BLaER1 (cell line): ENCODE measurements at regions not wholly inside any gene's neighbourhood (a gene's known extent, or its start where the extent isn't known, plus 50 kb on each side); places are given as distances from the start of the nearest gene placed in this dataset.

ENCODE experiments used
- H3K27ac ChIP-seq: shearing (Covaris generic); formaldehyde crosslinking; 2 replicates; pipeline ENCODE4 v1.8.1; 2022
- H3K27me3 ChIP-seq: shearing (Covaris generic); formaldehyde crosslinking; 2 replicates; pipeline ENCODE4 v1.8.1; 2022
- H3K36me3 ChIP-seq: shearing (Covaris generic); formaldehyde crosslinking; 2 replicates; pipeline ENCODE4 v1.8.1; 2022
- H3K4me1 ChIP-seq: shearing (Covaris generic); formaldehyde crosslinking; 2 replicates; pipeline ENCODE4 v1.8.1; 2022
- H3K4me2 ChIP-seq: shearing (Covaris generic); formaldehyde crosslinking; 2 replicates; pipeline ENCODE4 v1.8.1; 2022
- H3K4me3 ChIP-seq: shearing (Covaris generic); formaldehyde crosslinking; 2 replicates; pipeline ENCODE4 v1.8.1; 2022
- H3K9ac ChIP-seq: shearing (Covaris generic); formaldehyde crosslinking; 2 replicates; pipeline ENCODE4 v1.8.1; 2022
- H3K9me3 ChIP-seq: shearing (Covaris generic); formaldehyde crosslinking; 2 replicates; pipeline ENCODE4 v1.8.1; 2022
- H4K20me1 ChIP-seq: shearing (Covaris generic); formaldehyde crosslinking; 2 replicates; pipeline ENCODE4 v1.8.1; 2022
- Cebpa-rat ChIP-seq: shearing (Covaris generic); IDR thresholded peaks from 2 replicates; pipeline ENCODE4 v1.8.1; 2022

DNA sequence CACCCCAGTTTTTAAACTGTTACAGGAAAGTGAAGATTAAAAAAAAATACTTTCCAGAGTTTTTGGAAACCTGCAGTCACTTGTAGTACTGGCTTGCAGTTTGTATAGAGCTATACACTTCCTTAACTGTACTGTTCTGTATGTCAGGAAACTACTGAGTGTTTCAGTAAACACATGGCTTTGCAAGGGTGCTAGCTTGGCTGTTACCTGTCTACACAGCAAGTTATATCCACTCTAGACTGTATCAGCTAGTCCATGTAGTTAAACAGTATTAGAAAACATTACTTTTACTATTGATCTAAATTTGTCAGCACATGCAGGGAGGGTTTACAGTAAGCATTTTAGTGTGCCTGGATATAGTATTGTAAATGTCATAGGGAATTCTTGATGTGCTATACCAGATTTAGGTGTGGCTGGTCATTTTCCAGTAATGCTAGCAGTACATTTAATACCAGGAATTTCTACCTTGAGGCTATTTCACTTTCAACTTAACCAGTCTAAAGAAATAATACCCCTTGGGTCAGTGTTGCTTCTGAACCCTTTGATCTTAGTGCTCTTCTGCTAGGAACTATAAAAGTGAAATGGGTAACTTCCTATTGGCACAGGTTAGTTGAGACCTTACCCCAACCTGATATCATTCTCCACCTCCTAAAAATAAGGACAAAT, 192.3 kb upstream of the ANKRD50 start:
- Histone ChIP-seq H3K9ac (no peak overlapping the region), H3K36me3 (no peaks in the 10 kb centered on the region), H3K27me3 (no peaks in the 10 kb centered on the region), H3K4me3 (no peak overlapping the region), H3K4me1 (no peaks in the 10 kb centered on the region), H3K9me3 (no peaks in the 10 kb centered on the region), H3K4me2 (no peak overlapping the region), H4K20me1 (no peaks in the 10 kb centered on the region), H3K27ac (no peak overlapping the region)
- TF ChIP-seq Cebpa-rat, result no peak

DNA sequence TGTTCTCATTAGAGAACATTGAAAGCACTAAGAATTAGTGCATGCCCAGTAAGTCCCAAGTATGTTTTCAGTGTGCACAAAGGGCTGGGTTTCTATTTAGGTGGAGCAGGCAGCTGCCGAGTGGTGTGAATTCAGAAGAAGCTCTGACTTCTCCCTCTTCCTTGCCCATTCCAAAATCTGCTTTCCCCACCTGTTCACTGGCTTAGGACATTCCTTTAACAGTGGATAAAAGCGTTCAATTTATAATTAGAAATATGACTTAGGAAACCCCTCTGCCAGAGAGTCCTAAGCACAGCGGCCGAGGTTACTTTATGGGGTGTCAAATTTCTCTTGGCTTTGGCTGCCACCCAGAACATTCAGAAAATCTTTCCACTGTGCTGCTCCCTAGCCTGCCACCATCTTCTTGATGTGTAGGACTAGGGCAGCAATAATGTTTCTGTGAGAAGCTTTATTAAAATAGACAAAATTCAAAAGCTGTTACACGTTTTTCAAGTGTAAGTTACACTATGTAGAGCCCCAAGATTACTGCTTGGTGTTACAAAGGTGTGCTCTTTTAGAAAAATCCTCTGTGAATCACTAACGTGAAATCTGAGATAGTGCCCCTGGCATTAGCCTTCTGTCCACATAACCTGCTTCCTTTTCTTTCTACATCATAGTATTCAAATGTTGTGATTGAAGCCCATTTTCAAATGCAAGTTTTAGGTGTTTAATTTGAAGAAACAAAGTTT, 191.6 kb upstream of the ANKRD50 start:
- no peaks in the 10 kb centered on the region for H3K27me3 ChIP-seq
- H3K27ac ChIP-seq, result no peak overlapping the region
- no peaks in the 10 kb centered on the region for H3K9me3 ChIP-seq
- no peaks in the 10 kb centered on the region for H3K4me1 ChIP-seq
- H3K4me3 ChIP-seq, result no peak overlapping the region
- no peaks in the 10 kb centered on the region for H4K20me1 ChIP-seq
- H3K4me2 ChIP-seq, result no peak overlapping the region
- no peaks in the 10 kb centered on the region for H3K36me3 ChIP-seq
- TF ChIP-seq Cebpa-rat, result no peak
- H3K9ac ChIP-seq, result no peak overlapping the region

DNA sequence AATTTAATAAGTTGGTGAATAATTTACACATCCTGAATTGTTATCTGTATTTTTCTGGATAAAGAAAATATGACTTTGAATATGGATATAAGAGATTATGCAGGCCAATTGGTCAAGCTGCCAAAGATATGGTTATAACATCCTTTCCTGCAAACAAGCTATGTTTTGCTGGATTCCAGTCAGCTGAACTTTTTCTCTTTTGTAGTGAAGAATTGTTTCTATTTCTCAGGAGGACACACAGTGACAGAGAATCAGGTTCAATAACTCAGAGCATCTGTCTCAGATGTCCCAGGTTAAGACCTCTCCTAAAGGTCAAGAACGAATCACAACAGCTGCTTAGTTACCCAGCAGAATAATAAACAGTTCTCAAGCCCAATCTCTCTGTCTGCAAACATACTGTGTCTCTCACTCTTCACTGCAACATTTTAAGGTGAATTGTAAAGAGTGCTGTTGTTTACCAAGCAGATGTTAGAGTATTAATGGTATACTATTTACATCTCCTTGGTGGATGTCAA, 189.5 kb upstream of the ANKRD50 start:
- no peak overlapping the region for H3K4me2 ChIP-seq

DNA sequence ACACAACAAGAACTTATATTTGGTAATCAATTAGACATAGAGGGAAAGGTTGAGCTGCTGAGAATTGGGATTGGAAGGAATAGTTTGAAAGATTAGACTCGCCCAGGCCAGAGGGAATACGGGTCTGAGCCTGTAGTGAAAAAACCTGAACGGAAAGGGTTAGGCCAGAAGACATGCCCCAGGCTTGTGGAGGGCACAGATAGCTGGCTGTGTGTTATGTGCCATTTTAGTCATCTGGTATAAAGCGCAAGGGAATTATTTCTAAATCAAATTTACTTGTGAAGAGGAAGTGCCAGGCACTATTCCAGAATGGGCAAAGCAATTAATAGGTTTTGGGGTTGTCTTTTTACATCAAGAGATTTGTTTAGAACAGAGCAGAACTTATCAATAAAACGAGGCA, 187.5 kb upstream of the ANKRD50 start:
- Histone ChIP-seq H3K27ac (no peak overlapping the region), H4K20me1 (no peaks in the 10 kb centered on the region)

More for the DNA sequence above, 189.5 kb upstream of the ANKRD50 start:
- H3K27ac ChIP-seq, result no peak overlapping the region
- no peak for TF ChIP-seq Cebpa-rat
- no peaks in the 10 kb centered on the region for H4K20me1 ChIP-seq
- no peaks in the 10 kb centered on the region for H3K9me3 ChIP-seq
- no peak overlapping the region for H3K4me3 ChIP-seq
- H3K4me1 ChIP-seq, result no peaks in the 10 kb centered on the region
- H3K9ac ChIP-seq, result no peak overlapping the region
- H3K27me3 ChIP-seq, result no peaks in the 10 kb centered on the region
- H3K36me3 ChIP-seq, result no peaks in the 10 kb centered on the region

DNA sequence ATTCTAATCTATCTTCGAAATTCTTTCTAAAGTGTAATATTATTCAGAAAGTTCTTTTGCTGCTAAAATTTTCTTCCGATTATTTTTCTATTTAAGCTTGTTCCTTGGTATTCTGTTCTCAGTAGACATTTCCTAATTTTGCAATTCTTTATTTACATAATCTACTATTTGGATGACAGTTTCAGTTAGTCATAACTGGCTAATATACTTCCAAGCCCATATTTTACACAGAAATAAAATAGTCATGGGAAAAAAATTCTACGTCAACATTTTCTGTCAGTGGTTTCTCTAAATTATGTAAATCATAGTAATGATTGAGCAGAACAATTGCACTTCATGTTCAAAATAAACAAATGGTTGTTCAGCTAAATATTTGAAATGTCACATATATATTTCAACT, 178.0 kb upstream of the ANKRD50 start:
- no peaks in the 10 kb centered on the region for H3K4me1 ChIP-seq
- H3K27me3 ChIP-seq, result no peaks in the 10 kb centered on the region
- H3K4me2 ChIP-seq, result no peak overlapping the region
- H3K4me3 ChIP-seq, result no peak overlapping the region
- no peaks in the 10 kb centered on the region for H3K9me3 ChIP-seq
- TF ChIP-seq Cebpa-rat, result no peak
- H3K9ac ChIP-seq, result no peak overlapping the region
- H3K27ac ChIP-seq, result no peak overlapping the region
- H4K20me1 ChIP-seq, result no peaks in the 10 kb centered on the region
- H3K36me3 ChIP-seq, result no peaks in the 10 kb centered on the region

More for the DNA sequence above, 187.5 kb upstream of the ANKRD50 start:
- no peak for TF ChIP-seq Cebpa-rat
- Histone ChIP-seq H3K9me3 (no peaks in the 10 kb centered on the region), H3K4me1 (no peaks in the 10 kb centered on the region), H3K4me3 (no peak overlapping the region), H3K27me3 (no peaks in the 10 kb centered on the region), H3K4me2 (no peak overlapping the region), H3K9ac (no peak overlapping the region), H3K36me3 (no peaks in the 10 kb centered on the region)

DNA sequence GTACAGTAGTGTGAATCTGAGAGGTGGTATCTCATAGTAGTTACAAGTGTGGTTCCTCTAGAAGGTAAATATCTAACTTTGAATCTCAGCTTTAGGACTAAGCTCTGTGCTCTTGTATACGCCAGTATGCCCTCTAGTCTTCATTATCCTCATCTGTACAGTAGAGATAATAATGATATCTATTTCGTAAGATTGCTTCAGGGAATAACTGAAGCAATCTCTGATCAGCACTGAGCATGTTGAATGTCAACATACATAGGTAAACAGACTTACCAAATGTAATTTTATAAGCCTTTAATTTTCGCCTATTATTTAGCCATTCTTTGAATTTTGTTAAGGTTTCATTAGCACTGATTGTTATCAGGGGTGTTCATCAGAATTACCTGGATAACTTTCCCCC, 175.2 kb upstream of the ANKRD50 start:
- Histone ChIP-seq H3K9ac (no peak overlapping the region), H3K9me3 (no peaks in the 10 kb centered on the region), H3K27me3 (no peaks in the 10 kb centered on the region), H3K27ac (no peak overlapping the region), H3K4me3 (no peak overlapping the region), H3K4me2 (no peak overlapping the region), H3K36me3 (no peaks in the 10 kb centered on the region), H3K4me1 (no peaks in the 10 kb centered on the region), H4K20me1 (no peaks in the 10 kb centered on the region)
- TF ChIP-seq Cebpa-rat, result no peak

DNA sequence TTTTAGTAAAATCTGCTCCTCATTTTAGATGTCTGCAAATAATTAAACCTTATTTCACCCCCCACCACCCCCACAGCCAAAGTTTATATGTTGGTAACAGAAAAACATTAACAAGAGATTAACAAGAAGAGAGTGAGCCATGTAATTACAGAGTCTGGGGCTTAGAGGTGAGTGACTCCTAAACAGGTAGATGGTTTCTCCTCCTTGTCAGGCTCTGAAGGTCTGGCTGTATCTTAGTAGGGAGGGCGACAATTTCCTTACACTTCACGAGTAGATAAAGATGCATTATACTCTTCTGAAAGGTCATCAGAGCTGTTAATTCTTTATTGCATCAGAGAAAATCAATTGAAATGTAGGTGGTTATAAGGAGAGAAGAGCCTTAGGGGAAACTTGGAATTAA, 171.8 kb upstream of the ANKRD50 start:
- TF ChIP-seq Cebpa-rat, result no peak
- no peak overlapping the region for H3K4me3 ChIP-seq
- H3K4me2 ChIP-seq, result no peak overlapping the region
- H3K36me3 ChIP-seq, result no peaks in the 10 kb centered on the region
- H3K4me1 ChIP-seq, result no peaks in the 10 kb centered on the region
- H3K27ac ChIP-seq, result no peak overlapping the region
- no peaks in the 10 kb centered on the region for H3K27me3 ChIP-seq
- H3K9ac ChIP-seq, result no peak overlapping the region
- H4K20me1 ChIP-seq, result no peaks in the 10 kb centered on the region
- no peaks in the 10 kb centered on the region for H3K9me3 ChIP-seq

DNA sequence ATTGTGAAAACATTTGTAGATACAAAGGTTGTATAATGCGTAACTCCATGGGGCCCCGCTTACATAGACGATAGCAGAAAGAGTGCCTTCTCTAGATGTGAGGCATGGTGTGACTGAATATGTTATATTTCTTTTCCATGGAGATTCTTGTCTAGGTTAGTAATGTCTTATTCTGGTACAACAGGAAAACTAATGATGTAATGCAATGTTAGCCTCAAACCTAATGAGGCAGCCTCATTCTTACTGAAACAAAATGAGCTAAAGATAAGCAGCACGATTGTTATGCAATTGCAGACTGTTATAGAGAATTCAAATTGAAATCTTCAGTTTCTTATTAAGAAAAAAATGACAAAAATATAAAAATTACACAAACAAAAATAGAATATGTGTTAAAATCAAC, 171.1 kb upstream of the ANKRD50 start:
- H3K4me2 ChIP-seq, result no peak overlapping the region
- H3K27ac ChIP-seq, result no peak overlapping the region
- H3K36me3 ChIP-seq, result no peaks in the 10 kb centered on the region
- H3K4me1 ChIP-seq, result no peaks in the 10 kb centered on the region
- no peak overlapping the region for H3K4me3 ChIP-seq
- no peaks in the 10 kb centered on the region for H3K9me3 ChIP-seq
- H3K9ac ChIP-seq, result no peak overlapping the region
- no peak for TF ChIP-seq Cebpa-rat
- no peaks in the 10 kb centered on the region for H3K27me3 ChIP-seq
- no peaks in the 10 kb centered on the region for H4K20me1 ChIP-seq

DNA sequence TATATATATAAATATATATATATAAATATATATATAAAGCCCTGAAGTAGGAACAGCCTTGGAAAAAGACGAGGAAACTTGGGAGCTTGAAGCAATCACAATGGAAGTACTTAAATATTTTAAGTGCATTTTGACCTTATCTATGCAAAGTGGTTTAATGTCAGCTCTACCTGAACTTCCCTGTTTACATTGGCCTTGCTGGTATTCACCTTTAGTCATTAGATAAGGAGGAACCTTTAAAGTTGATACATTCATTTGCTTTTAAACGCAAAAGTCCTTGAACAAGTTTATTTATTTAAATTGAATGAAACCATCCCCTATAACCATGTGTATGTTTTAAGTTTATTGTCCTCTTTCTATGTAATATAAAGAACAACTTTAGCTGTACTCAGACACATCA, 166.7 kb upstream of the ANKRD50 start:
- no peaks in the 10 kb centered on the region for H3K27me3 ChIP-seq
- no peak overlapping the region for H3K9ac ChIP-seq
- H3K9me3 ChIP-seq, result no peaks in the 10 kb centered on the region
- no peak for TF ChIP-seq Cebpa-rat
- no peaks in the 10 kb centered on the region for H3K36me3 ChIP-seq
- no peak overlapping the region for H3K27ac ChIP-seq
- no peak overlapping the region for H3K4me2 ChIP-seq
- no peaks in the 10 kb centered on the region for H4K20me1 ChIP-seq
- no peak overlapping the region for H3K4me3 ChIP-seq
- no peaks in the 10 kb centered on the region for H3K4me1 ChIP-seq

DNA sequence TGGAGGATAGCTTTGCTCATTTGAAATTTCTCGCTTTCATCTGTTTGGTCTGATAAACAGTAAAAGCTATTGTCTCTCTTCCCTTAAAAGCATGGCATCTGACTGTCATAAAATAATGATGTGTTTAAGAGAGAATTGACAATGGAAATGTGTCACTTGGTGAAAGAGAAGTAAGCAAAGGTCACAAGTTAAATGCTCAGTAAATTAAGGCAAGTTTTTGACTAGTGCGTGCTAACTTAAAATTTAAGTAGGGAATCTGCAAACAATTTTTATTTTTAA, 161.6 kb upstream of the ANKRD50 start:
- no peak for TF ChIP-seq Cebpa-rat
- Histone ChIP-seq H4K20me1 (no peaks in the 10 kb centered on the region), H3K27ac (no peak overlapping the region), H3K9ac (no peak overlapping the region), H3K36me3 (no peaks in the 10 kb centered on the region), H3K4me2 (no peak overlapping the region), H3K4me3 (no peak overlapping the region), H3K4me1 (no peaks in the 10 kb centered on the region), H3K9me3 (no peaks in the 10 kb centered on the region), H3K27me3 (no peaks in the 10 kb centered on the region)
